Bronchial epithelial cell (primary cell): ENCODE measurements at regions not wholly inside any gene's neighbourhood (a gene's known extent, or its start where the extent isn't known, plus 50 kb on each side); places are given as distances from the start of the nearest gene placed in this dataset.

Experiments
- DNase-seq: peaks from one replicate; pipeline ENCODE4 v3.0.0-alpha.2; 2010; ENCODE audit warnings: low read depth
- FAIRE-seq: peaks from 2 replicates; lab custom pipeline; 2011; peaks lifted over from hg19 to GRCh38; lab: Jason Lieb, UNC
- H3K27me3 ChIP-seq: 2 replicates; pipeline ENCODE4 v1.5.1; 2011; ENCODE audit warnings: low read length; ENCODE audit not compliant: control insufficient read depth, insufficient read depth
- H3K36me3 ChIP-seq: 2 replicates; pipeline ENCODE4 v1.5.1; 2011; ENCODE audit warnings: low read length; ENCODE audit not compliant: control insufficient read depth, insufficient read depth
- H3K4me3 ChIP-seq: 2 replicates; pipeline ENCODE4 v1.5.1; 2011; ENCODE audit warnings: mild to moderate bottlenecking, low read depth, low read length, control low read depth
- TF ChIP-seq, protein P1 (sequence below): IDR thresholded peaks from 2 replicates; pipeline ENCODE4 v1.5.1; 2011; ENCODE audit warnings: mild to moderate bottlenecking, moderate library complexity, low read length, control low read depth, inconsistent platforms; ENCODE audit not compliant: insufficient read depth, severe bottlenecking

DNA sequence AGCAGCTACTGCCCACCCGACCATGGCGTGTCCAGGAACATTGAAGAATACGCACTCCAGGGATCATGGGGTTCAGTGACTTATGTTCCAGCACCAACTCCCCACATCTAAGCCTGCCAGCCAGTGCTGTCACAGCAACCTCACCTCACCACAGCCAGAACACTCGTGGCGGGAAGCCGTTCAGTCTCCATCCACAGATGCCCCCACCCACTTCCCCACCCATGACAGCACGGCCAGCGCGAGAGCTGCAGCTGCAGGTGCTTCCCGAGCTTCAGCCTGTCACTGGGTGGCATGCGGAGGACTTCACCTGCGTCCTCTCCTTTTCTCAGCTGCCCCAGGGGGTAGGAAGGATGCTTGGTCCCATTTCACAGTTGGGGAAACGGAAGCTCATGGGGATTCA, 50.3 kb downstream of the RBFOX3 start:
- FAIRE-seq (no peak), DNase-seq (no peak)
- H3K27me3 ChIP-seq, result no peaks in the 10 kb centered on the region
- TF ChIP-seq, protein P1, sequence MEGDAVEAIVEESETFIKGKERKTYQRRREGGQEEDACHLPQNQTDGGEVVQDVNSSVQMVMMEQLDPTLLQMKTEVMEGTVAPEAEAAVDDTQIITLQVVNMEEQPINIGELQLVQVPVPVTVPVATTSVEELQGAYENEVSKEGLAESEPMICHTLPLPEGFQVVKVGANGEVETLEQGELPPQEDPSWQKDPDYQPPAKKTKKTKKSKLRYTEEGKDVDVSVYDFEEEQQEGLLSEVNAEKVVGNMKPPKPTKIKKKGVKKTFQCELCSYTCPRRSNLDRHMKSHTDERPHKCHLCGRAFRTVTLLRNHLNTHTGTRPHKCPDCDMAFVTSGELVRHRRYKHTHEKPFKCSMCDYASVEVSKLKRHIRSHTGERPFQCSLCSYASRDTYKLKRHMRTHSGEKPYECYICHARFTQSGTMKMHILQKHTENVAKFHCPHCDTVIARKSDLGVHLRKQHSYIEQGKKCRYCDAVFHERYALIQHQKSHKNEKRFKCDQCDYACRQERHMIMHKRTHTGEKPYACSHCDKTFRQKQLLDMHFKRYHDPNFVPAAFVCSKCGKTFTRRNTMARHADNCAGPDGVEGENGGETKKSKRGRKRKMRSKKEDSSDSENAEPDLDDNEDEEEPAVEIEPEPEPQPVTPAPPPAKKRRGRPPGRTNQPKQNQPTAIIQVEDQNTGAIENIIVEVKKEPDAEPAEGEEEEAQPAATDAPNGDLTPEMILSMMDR, result no peak
- H3K36me3 ChIP-seq, result no peaks in the 10 kb centered on the region
- no peak overlapping the region for H3K4me3 ChIP-seq

DNA sequence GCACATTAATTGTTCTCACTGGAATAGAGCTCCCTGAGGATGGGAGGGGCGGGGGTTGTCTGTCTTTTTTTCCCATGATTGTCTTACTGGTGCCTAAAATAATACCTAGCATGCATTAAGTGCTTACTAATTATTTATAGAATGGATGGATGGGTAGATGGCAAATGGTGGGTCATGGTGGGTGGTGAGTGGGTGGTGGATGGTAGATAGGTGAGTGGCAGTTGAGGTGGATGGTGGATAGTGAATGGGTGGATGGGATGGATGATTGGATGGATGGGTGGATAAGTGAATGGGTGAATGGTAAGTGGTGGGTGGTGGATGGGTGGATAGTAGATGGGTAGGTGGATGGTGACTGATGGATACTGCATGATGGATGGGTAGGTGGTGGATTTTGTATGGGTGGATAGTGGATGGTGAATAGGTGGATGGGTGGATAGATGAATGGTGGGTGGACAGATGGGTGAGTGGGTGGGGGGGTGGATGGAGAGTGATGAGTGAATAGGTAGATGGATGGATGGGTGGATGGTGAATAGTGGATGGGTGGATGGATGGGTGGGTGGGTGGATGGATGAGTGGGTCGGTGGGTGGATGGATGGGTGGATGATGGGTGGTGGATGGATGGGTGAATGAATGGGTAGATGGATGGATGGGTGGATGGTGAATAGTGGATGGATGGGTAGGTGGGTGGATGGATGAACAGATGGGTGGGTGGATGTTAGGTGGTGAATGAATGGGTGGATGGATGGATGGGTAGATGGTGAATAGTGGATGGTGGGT, 51.6 kb downstream of the RBFOX3 start:
- FAIRE-seq (no peak), DNase-seq (no peak)
- TF ChIP-seq, protein P1, result no peak
- Histone ChIP-seq H3K36me3 (no peaks in the 10 kb centered on the region), H3K4me3 (no peak overlapping the region), H3K27me3 (no peaks in the 10 kb centered on the region)

DNA sequence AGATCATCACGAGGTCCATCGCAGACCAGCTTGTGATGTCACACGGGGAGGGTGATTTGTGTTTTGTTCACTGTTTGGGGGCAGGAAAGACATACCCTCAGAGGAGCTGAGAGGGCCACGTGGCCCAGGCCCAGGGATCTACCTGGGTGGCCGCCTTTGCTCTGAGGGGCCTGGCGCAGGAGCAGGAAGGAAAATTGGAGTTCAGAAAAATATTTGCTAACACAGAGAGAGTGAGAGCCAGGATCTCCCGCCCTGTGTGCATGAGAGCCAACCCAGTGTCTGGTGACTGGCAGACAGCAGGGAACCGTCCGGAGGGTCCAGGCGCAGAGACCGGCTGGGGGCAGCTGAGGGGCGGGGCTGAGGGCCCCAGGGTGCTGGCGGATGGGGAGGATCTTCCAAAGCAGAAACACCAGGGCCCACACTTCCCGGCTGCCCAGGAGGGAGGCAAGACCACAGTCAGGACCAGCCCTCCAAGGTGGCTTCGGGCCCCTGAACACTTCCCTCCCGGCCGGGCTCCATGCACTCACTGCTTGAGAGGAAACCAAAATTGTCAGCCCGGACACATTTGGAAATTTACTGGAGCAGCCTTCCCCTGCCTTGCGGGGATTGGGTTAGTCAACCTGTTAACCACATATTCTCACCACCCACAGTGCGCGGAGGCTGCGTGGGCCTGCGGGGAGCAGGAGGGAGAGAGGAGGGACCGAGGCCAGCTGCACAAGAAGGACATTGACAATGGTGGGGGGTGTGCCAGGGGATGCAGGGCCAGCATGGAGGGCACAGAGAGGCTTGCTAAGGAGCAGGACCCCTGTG, 52.6 kb downstream of the RBFOX3 start:
- FAIRE-seq (no peak), DNase-seq (no peak)
- Histone ChIP-seq H3K36me3 (no peaks in the 10 kb centered on the region), H3K27me3 (no peaks in the 10 kb centered on the region), H3K4me3 (no peak overlapping the region)
- TF ChIP-seq, protein P1, result no peak

DNA sequence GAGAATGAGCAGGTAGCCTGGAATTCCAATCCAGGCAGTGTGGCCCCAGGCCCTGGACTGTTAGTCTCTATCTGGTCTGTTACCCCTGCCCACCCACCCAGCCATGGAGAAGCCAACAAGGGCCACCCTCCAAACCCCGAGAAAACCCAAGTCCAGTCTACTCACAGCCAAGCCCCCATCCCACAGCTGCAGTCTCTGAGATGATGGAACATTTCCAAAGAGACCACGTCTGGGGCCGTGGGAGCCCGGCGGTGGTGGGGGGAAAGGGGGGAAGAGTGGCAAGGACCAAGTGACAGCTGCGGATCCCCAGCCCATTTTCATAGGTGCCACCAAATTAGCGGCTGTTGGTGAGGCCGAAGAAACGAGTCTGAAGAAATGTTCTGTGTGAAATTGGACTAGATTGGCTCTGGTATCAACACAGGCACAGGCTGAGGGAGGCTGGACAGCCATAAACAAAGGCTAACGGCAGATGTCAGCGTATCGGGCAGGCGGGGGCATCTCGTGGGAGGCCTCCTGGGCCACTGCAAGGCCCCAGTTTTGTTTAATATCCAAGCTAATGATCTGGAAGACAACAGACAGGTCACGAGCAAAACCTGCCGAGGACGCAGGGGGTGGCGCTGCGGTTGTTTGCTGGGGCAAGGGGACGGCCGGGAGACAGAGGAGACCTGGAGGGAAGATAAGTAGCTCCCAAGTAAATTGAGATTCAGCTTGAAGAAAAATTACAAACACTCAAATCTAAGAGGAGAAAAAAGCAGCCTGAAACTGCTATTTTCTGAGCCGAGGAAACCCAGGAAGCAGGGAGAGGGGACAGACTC, 53.4 kb downstream of the RBFOX3 start:
- TF ChIP-seq, protein P1, result no peak
- Histone ChIP-seq H3K4me3 (no peak overlapping the region), H3K36me3 (no peaks in the 10 kb centered on the region), H3K27me3 (no peaks in the 10 kb centered on the region)
- no peak for DNase-seq
- no peak for FAIRE-seq

DNA sequence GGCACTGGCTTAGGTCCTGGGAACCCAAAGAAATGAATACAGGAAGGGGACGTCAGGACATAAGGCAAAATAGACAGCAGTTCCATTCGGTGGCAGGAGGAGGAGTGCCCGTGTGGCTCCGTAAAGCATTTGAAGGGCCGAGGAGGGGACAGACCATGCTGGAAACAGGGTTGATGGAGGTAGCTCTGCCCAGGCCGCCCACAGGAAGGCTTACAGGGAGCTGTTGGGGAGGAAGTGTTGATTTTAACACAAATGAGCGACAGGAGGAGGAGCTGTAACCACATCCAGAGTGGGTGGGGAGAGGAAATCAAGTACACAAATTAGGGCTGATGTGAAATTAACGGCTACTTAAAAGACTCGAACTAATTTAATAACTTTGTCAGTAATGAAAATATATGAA, 54.6 kb downstream of the RBFOX3 start:
- FAIRE-seq (no peak), DNase-seq (no peak)
- TF ChIP-seq, protein P1, result no peak
- Histone ChIP-seq H3K36me3 (no peaks in the 10 kb centered on the region), H3K27me3 (no peaks in the 10 kb centered on the region), H3K4me3 (no peak overlapping the region)
